ENCODE measurements at regions not wholly inside any gene's neighbourhood (a gene's known extent, or its start where the extent isn't known, plus 50 kb on each side); places are given as distances from the start of the nearest gene placed in this dataset.

GRCh38 chr12:30422844-30423243, 272.8 kb downstream of the IPO8 start:
- Histone ChIP-seq H3K9me3 (ENCODE audit: control insufficient read depth, insufficient read depth, low read length) (peaks cover 3% of the 10 kb centered on the region), H3K23ac (ENCODE audit: low read depth, low read length) (no peak overlapping the region)

More at GRCh38 chr12:30422844-30423243, 272.8 kb downstream of the IPO8 start:
- no peaks in the 10 kb centered on the region for H3K4me1 ChIP-seq (ENCODE audit: control insufficient read depth, insufficient read depth, low read length)
- H3K36me3 ChIP-seq (ENCODE audit: control insufficient read depth, insufficient read depth, low read length), result no peaks in the 10 kb centered on the region
- no peak overlapping the region for H3K56ac ChIP-seq (ENCODE audit: extremely low read depth, insufficient read depth, low read length)
- CTCF ChIA-PET, result no interaction called here
- H3K4me3 ChIP-seq (ENCODE audit: insufficient read depth, low read depth, low read length), result no peak overlapping the region
- no peak overlapping the region for H2AFZ ChIP-seq (replicated peaks; ENCODE audit: low read length, poor library complexity)
- ATAC-seq (ENCODE audit: low read depth), result no peak
- dilution Hi-C loops (cut with HindIII; ENCODE audit: low sequenced_read_pairs, unreplicated experiment) (no loop called here), intact Hi-C loops (cut with micrococcal nuclease) (no loop called here), in situ Hi-C loops (cut with MboI; ENCODE audit: low sequenced_read_pairs) (no loop called here)
- H4K20me1 ChIP-seq (ENCODE audit: insufficient read depth, low read length), result no peaks in the 10 kb centered on the region
- H3K14ac ChIP-seq (replicated peaks; ENCODE audit: low read depth, low read length), result no peak overlapping the region
- H3K27ac ChIP-seq (ENCODE audit: insufficient read depth, low read length), result no peak overlapping the region
- POLR2A ChIA-PET (ENCODE audit: unreplicated experiment), result no interaction called here
- DNase-seq, result no peak
- no peak overlapping the region for H2BK15ac ChIP-seq (ENCODE audit: low read depth, low read length)
- no peaks in the 10 kb centered on the region for H3K9me1 ChIP-seq (ENCODE audit: insufficient read depth, low read length)
- no peak overlapping the region for H4K5ac ChIP-seq (ENCODE audit: low read depth, low read length)
- BruUV-seq (replicated peaks), result no TSS peak
- H4K91ac ChIP-seq (ENCODE audit: insufficient read depth, low read depth, low read length), result no peak overlapping the region
- H3K18ac ChIP-seq (ENCODE audit: low read depth, low read length), result no peak overlapping the region
- TF ChIP-seq RAD21 (IDR thresholded peaks at IDR 0.05; ENCODE audit: low read length) (no peak), CTCF (conservative IDR thresholded peaks at IDR 0.05; ENCODE audit: low read depth, low read length) (no peak), CHD1 (IDR thresholded peaks at IDR 0.05; ENCODE audit: low read depth, low read length) (no peak), USF2 (IDR thresholded peaks at IDR 0.05; ENCODE audit: low read depth, low read length) (no peak), CEBPB (IDR thresholded peaks at IDR 0.05; ENCODE audit: low read depth, low read length) (no peak), MAZ (IDR thresholded peaks at IDR 0.05; ENCODE audit: borderline replicate concordance, low read depth, low read length) (no peak), ELK1 (IDR thresholded peaks at IDR 0.05; ENCODE audit: borderline replicate concordance, low read depth, low read length) (no peak), RCOR1 (IDR thresholded peaks at IDR 0.05; ENCODE audit: insufficient replicate concordance, low read length) (no peak), MXI1 (IDR thresholded peaks at IDR 0.05; ENCODE audit: borderline replicate concordance, low read depth, low read length) (no peak), POLR2A (IDR thresholded peaks at IDR 0.05; ENCODE audit: low read depth, low read length) (no peak)
- no peak overlapping the region for H4K8ac ChIP-seq (ENCODE audit: low read depth in 2 of 2, low read length in 2 of 2)
- H2BK120ac ChIP-seq (ENCODE audit: low read depth, low read length), result no peak overlapping the region
- WGBS, 2 experiments (ENCODE audit: extremely low coverage in 2 of 2, insufficient read length in 1 of 2), result no CpG with 5 or more reads among the region's 1 CpG
- H2BK5ac ChIP-seq (ENCODE audit: low read depth, low read length, poor library complexity, severe bottlenecking), result no peak overlapping the region
- no peaks in the 10 kb centered on the region for H3K79me1 ChIP-seq (ENCODE audit: low read depth in 1 of 2, low read length in 2 of 2)
- H3K4ac ChIP-seq (ENCODE audit: low read depth, low read length), result no peak overlapping the region
- H2AK9ac ChIP-seq (replicated peaks; ENCODE audit: low read depth, low read length, poor library complexity), result no peak overlapping the region
- H2BK20ac ChIP-seq (ENCODE audit: low read depth, low read length), result no peak overlapping the region
- H3K4me2 ChIP-seq (ENCODE audit: low read depth, low read length), result no peak overlapping the region
- H3K9ac ChIP-seq (ENCODE audit: low read depth, low read length), result no peak overlapping the region
- H2AK5ac ChIP-seq (ENCODE audit: low read depth, low read length), result no peak overlapping the region
- H3K27me3 ChIP-seq (ENCODE audit: control insufficient read depth, insufficient read depth, low read length), result no peaks in the 10 kb centered on the region
